HFF-Myc (cell line): ENCODE measurements at regions not wholly inside any gene's neighbourhood (a gene's known extent, or its start where the extent isn't known, plus 50 kb on each side); places are given as distances from the start of the nearest gene placed in this dataset.
"Not testable (repeated sequence)": the region's sequence is repeated elsewhere in the genome, so short reads cannot be mapped to it uniquely, and the experiment has no call there.

Experiments used
- DNase-seq: peaks from one replicate; pipeline ENCODE4 v3.0.0-alpha.2; 2011; ENCODE audit warnings: low read depth; ENCODE audit errors: extremely low read depth
- H3K4me3 ChIP-seq: replicated peaks from 2 replicates; pipeline ENCODE4 v1.5.1; 2011; ENCODE audit warnings: low read depth, mild to moderate bottlenecking, control low read depth, low read length
- CTCF ChIP-seq: IDR thresholded peaks from 2 replicates; pipeline ENCODE4 v1.5.1; 2012; ENCODE audit warnings: mild to moderate bottlenecking, low read depth, low read length, control low read depth; ENCODE audit errors: missing control alignments

- DNase-seq: no peak
- no peak overlapping the region for H3K4me3 ChIP-seq
- no peak for TF ChIP-seq CTCF
Measured at GRCh38 chr22:26949193-26949592, 291.8 kb downstream of the MIAT start.

GRCh38 chr22:26951139-26951538 is 293.8 kb downstream of the MIAT start:
- DNase-seq, H3K4me3 ChIP-seq: not testable (repeated sequence)

DNA sequence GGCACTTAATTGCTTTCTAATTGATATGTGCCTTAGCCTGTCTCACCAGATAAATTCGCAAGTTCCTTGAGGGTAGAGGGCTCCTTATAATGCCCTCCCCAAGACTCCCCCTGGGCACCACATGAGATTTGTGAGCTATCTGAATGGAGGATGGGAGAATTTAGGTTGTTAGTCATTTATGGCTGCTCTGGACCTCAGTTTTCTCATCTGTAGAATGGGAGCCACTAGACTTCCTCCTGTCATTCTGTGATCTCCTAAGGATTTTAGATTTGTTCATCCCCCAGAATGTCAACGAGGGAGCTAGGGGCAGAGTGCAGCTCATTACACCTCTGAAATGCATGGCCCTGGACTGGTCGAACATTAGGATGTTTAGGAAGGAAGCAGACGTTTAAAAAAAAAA is 294.6 kb downstream of the MIAT start:
- no peak for DNase-seq
- H3K4me3 ChIP-seq: no peak overlapping the region
- TF ChIP-seq CTCF: no peak

- DNase-seq: no peak
- TF ChIP-seq CTCF: no peak
- H3K4me3 ChIP-seq: no peak overlapping the region
Measured at GRCh38 chr22:26952451-26953011, 295.1 kb downstream of the MIAT start.

GRCh38 chr22:26953012-26953883 is 295.9 kb downstream of the MIAT start:
- H3K4me3 ChIP-seq: no peak overlapping the region
- no peak for DNase-seq
- TF ChIP-seq CTCF: no peak

GRCh38 chr22:26956371-26956770 is 299.0 kb downstream of the MIAT start:
- TF ChIP-seq CTCF: no peak
- no peak for DNase-seq
- H3K4me3 ChIP-seq: no peak overlapping the region

DNA sequence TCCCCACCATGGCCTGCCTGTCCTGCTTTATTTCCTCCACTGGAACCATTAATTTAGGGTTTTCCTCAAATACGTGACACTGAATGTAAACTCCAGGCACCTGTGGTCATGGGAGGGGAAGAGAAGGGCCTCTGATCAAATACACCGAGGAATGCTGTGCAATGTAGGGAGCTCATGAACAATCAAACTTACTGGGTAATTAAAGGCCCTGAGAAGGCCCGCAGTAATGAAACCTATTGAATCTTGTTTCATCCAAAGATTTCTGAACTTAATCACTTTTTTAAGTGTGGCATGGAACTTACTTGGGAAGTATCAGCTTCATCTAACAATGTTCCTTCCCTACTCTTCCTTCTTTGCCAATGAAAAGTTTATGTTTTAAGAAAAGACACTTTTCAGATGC is 299.8 kb downstream of the MIAT start:
- DNase-seq: no peak
- no peak for TF ChIP-seq CTCF

More for the DNA sequence above, 299.8 kb downstream of the MIAT start:
- H3K4me3 ChIP-seq: no peak overlapping the region
